ENCODE measurements at regions not wholly inside any gene's neighbourhood (a gene's known extent, or its start where the extent isn't known, plus 50 kb on each side); places are given as distances from the start of the nearest gene placed in this dataset.
"Not testable (repeated sequence)": the region's sequence is repeated elsewhere in the genome, so short reads cannot be mapped to it uniquely, and the experiment has no call there.

DNA sequence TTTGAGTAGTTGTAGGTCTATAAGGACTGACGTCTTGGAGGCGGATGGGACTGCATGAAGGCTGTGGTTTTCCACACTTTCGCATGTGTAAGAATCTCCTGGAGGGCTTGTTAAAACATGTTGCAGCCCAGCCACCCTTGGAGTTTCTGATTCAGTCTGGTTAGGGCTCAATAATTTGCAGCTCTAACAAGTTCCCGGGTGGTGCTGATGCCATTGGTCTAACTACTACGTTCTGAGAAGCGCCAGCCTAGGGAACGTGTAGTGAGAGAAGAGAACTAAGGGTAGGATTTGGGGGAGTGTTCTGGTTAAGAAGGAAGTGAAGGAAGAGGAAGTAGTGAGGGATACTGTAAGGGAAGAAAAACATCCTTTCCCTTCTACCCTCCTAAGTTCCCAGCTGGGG, 138.9 kb downstream of the LARP7 start:
- DNase-seq (ENCODE audit: low read depth in 3 of 3), result no peak

DNA sequence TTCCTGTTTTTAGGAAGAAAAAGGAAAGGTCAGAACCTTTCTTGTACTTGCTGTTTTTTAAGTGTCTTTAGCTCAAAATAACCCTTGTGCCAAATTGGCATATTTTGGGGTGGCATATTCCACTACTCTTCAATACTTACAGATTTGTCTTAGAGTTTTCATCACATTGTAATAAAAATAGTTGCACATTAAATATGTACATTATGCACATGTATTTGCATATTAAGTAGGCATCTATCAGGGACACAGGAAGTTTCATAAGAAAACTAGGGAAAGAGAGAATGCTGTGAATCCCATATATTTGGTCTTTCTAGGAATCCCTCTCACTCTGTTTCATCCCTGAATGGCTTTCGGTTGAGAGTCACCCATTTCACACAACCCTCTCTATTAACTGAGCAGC, 139.6 kb downstream of the LARP7 start:
- DNase-seq (ENCODE audit: low read depth in 3 of 3), result no peak

DNA sequence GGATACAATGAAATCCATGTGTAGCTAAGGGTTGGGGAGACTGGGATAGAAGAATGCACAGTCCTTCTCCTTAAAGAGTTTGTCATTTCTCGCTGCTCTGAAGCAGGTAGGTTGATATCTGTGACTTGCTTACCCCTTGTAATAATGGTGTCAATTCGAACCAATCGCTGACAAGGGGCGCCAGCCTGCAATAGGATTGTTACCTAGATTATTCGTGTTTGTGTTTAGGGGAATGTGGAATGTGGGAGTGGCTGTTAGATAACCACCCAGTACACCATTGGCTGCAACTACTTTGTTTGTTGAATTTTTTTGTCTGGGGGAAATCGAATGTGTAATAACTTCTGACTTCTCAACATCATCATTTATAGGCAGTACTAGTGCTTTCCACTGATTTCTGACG, 141.6 kb downstream of the LARP7 start:
- DNase-seq (ENCODE audit: low read depth in 3 of 3), result no peak

DNA sequence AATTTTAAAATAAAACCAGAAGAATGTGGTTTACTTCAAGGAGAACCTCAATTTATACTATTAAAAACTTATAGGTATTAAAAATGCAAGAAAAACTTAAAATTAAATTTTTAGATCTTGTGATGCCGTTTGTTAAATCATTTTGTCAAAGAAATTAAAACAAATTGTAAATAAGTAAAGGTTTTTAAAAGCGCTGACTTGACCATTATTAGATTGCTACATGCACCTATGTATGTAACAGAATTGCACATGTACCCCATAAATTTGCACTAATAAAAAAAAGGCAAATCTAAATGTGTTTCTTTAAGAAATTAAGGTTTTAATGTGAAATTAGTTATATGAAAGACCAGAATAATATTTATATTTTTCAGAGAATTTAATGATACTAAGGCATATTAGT, 156.1 kb downstream of the LARP7 start:
- DNase-seq (ENCODE audit: low read depth in 3 of 3), result no peak

DNA sequence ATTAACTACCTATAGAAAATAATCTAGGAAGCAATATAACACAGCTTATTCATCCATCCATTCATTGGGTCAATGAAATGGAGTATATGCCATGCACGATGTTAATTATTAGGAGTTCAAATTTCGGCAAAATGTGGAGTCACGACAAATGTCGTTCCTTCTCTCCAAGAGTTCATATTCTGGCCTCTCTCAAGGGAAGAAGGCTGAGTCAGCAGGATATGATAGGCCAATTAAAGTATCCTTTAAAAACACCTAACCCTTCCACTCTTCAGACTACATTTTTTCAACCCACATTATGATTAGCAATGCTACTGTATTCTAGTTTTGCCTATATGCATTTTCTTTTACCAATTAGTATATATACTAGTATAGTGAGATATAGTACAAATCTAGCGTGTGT, 163.1 kb downstream of the LARP7 start:
- no peak for DNase-seq (ENCODE audit: low read depth in 3 of 3)

DNA sequence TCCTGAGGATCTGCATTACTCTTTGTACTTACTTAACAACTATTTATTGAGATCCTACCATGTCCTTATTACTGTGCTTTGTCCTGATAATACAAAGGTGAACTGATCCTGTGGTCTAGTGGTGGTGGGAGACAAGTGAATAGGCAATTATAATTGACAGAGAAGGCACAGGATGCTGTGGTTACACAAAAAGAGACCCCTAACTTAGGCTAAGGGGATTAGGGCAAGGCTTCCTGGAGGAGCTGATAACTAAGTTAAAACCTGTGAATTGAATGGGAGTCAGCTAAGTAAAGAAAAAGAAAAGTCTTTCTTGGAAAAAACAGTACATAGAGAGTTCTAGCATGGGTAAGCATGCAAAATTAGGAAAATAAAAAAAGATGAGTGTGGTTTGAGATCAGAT, 164.4 kb downstream of the LARP7 start:
- no peak for DNase-seq (ENCODE audit: low read depth in 3 of 3)

DNA sequence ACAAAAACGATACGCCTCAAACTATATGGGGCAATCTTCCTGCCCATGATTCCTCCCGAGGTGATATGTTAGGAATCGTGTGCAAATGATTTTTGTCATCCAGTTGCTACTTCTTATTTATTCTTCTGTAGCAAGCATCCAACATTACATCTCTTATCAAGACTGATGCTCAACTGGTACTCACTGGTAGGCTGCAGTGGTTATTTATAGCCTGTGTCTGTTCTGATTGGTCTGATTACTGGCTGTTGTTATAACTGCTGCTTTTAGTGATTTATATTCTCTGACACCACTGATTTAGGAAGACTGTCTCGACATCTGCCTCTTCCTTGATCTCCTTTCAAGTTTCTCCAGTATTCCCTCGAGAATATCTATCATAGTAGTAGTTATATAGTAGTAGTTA, 165.8 kb downstream of the LARP7 start:
- DNase-seq (ENCODE audit: low read depth in 3 of 3), result no peak

DNA sequence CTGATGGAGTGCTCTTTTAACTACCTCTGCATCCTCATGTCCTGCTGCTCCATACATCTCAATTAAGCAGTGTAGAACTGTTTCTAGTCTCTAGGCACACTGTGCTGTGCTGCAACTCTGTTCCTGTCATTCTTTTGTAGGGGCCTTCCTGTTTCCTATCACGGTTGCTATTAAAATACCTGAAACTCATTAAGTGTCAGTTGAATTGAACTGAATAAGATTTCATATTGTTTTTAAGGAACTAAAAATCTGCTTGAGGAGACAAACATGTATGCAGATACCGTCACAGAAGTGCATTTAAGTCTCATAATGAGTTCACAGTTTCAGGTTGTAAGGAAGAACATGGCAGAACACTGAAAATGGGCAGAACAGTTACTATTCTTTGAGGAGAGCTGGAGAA, 170.1 kb downstream of the LARP7 start:
- DNase-seq (ENCODE audit: low read depth in 3 of 3), result no peak

DNA sequence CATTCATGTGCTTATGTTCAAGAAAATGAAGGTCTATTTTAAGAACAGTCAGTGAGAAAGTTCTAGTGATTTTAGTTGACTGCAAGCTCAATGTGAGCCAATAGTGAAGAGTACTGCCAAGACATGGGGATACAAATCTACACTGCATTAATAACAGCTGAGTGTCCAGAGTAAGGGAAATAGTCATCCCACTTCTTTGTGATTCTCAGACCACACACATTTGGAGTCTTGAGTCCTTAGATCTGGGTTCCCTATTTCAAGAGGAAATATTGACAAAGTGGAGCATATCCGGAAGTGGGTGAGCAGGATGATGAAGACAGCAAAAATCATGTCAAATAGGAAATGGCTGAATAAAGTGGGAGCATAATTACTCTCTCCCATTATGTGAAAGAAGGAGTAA, 171.1 kb downstream of the LARP7 start:
- no peak for DNase-seq (ENCODE audit: low read depth in 3 of 3)

DNA sequence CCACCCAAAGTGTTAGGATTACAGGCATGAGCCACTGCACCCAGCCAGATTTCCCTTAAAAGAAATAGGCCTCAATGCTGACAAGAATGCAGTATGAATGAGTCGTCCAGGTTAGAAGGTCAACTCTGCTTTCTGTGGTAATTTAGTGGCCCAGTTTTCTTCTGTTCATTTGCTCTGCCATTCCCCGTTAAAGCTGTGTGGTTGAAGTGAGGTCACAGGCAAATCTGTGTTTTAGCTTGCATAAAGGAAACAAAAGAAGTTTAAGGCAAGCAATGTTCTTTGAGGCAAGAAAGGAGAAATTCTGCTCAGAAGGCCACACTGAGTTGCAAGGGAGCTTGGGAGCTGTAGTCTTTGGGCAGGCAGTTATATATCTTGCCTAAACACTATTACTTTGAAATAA, 176.8 kb downstream of the LARP7 start:
- no peak for DNase-seq (ENCODE audit: low read depth in 3 of 3)

DNA sequence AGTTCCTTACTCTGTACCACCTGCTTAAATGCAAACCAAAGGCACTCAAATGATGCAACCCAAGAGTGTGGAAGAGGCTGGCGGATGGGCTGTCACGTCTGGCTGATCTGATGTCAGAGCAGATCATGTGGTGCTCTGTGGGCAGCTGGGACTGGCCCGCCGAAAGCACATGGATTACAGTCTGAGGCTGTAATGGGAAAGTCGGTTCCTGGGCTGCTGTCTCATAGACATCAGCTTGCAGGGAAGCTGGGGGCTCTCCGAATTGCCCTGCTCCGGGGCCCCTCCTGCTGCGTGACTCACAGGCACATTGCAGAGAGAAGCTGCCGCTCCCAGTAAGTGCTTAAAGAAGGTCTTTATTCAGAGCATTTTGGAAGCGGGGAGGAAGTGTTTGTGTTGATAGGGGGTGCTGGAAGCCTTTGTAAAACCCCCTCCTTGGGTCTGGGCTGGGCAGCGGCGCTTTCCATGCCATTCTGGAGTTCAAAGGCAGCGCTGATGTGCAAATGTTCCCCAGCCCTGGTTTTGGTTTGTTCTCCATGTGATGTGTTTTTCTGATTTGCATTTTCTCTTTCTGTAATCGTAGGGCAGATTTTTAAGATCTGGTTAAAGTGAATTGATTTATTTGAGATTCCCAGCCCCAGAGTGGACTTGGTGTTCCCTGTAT, 181.1 kb downstream of the LARP7 start:
- DNase-seq (ENCODE audit: low read depth in 3 of 3), result peak; percentile 9 to 53 (median 17)

DNA sequence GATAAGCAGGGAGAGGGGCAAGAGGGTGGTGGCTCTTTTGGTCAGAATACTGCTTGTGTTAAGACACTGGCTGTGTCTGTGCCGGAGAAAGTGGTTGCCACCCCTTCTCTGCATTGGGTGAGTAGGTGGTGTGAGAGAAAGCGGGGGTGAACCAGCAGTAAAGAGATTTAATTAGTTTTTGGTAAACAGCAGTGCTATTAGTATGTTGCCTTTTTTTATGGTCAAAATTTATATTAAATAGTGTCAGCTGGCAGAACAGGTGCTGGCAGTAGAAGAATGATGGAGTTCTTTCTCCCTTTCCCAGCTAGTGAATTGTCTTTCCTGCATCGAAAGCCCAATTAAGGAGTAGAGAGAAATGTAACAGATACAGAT, 181.6 kb downstream of the LARP7 start:
- DNase-seq (ENCODE audit: low read depth in 3 of 3), result no peak

DNA sequence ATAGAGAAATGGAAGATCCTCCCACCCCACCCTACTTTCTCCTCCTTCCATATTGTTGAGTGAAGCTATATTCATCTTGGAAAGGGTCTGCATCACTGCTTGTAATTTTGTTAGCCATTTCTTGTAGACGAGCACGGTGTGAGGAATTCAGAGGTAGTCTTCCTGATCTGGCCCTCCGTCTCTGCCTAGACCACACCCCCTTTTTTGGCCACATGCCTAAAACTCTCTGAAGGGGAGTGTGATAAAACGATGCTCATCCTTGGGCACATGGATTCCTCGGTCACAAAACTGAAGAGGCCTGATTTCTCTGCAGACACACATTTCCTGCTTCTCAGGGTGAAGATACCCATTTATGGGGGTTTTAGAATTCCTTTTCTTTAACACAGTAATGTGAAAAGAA, 182.8 kb downstream of the LARP7 start:
- DNase-seq (ENCODE audit: low read depth in 3 of 3), result no peak

DNA sequence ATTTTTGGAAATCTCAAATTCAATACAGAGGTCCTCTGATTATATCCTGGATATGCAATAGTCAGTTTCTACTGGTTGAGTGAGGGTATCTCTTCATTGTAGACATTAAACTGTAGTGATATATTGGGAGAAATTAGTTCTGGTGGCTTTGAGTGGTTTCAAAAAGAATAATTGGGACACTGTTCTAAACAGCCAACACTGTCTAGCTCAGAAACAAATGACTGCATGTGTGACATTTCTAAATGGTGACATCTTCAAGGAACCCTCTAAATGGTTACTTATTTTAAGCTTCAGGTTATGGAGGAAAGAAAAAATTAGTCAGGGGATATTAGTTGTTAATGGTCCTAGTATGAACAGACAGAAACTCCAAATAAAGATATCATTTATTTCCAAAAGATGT, 186.2 kb downstream of the LARP7 start:
- no peak for DNase-seq (ENCODE audit: low read depth in 3 of 3)

DNA sequence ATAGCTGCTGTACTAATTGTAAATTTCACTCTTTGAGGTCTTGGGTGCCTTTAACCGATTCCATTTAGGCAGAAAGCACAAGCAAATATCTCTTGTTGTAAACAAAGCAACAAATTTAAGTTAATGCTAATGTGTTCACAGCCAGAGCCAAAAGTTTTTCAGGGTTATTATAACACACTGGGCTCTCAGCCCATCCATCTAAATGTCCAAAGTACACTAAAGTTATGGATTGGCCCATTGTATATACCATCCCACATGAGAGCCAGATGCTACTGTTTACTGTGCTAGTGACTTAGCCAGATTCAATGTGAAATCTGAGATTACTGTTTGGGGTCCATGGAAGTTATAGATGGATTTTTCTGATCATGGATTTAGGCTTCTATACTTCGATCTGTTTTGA, 186.7 kb downstream of the LARP7 start:
- no peak for DNase-seq (ENCODE audit: low read depth in 3 of 3)

DNA sequence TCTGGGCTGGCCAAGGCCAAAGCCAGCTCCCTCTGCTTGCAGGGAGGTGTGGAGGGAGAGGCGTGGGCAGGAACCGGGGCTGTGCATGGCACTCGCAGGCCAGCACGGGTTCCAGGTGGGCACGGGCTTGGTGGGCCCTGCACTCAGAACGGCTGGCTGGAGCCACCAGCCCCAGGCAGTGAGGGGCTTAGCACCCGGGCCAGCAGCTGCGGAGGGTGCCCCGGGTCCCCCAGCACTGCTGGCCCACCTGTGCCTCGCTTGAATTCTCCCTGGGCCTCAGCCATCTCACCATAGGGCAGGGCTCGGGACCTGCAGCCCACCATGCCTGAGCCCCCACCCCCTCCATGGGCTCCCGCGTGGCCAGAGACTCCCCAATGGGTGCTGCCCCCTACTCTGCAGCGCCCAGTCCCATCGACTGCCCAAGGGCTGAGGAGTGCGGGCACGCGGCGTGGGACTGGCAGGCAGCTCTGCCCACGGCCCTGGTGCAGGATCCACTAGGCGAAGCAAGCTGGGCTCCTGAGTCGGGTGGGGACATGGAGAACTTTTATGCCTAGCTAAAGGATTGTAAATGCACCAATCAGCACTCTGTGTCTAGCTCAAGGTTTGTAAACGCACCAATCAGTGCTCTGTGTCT, 193.9 kb downstream of the LARP7 start:
- no peak for DNase-seq (ENCODE audit: low read depth in 3 of 3)

DNA sequence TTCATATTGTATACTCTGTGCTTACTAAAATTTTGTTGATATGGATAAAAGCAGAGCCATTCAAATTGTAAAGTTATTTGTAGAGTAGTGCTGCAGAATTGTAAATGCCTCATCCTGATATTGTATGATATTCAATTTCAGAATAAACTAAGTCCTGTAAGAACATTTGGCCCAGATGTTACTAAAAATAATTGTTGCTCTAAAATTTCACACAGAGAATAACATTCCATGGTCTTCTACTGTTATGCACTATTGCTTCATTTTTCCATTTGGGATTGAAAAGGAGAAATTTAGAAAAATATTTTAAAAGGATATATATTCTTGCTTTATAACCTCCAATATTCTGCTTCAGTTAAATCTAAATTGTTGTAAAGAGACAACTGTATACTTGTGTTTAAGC, 195.6 kb downstream of the LARP7 start:
- DNase-seq (ENCODE audit: low read depth in 3 of 3), result no peak

DNA sequence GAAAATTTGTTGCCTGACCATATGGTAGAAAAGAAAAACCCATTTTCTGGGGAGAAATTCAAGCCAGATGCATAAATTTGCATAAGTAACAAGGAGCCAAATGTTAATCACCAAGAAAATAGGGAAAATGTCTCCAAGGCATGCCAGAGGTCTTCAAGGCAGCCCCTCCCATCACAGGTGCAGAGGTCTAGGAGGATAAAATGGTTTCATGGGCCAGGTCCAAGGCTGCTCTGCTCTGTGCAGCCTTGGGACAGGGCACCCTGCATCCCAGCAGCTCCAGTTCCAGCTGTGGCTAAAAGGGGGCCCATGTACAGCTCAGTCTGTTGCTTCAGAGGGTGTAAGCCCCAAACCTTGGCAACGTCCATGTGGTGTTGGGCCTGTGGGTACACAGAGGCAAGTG, 200.0 kb downstream of the LARP7 start:
- DNase-seq (ENCODE audit: low read depth in 3 of 3), result no peak

DNA sequence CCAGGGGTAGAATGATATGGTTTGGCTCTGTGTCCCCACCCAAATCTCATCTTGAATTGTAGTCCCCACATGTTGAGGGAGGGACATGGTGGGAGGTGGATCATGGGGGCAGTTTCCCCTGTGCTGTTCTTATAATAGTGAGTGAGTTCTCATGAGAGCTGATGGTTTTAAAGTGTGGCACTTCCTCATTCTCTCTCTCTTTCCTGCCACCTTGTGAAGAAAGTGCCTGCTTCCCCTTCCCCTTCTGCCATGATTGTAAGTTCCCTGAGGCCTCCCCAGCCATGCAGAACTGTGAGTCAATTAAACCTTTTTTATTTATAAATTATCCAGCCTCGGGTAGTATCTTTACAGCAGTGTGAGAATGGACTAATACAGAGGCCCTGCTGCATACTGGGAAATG, 201.1 kb downstream of the LARP7 start:
- DNase-seq (ENCODE audit: low read depth in 3 of 3), result not testable (repeated sequence)

DNA sequence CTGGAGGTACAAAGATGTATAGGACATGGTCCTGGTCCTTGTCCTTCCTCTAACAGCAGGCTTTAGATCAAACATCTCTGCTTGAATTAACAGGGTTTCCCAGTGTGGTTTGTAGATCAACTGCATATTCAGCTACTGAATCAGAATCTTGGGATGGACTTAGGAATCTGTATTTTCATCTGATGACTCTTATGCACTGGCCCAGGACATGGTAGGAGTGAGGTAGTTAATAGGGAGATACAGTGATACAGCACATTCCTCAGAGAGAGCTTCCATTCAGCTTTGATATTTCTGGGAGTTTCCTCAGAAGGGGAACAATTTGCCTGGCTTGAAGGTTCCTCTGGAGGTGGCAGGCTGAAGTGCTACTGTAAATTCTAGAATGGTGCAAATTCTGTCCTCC, 203.1 kb downstream of the LARP7 start:
- DNase-seq (ENCODE audit: low read depth in 3 of 3), result no peak

DNA sequence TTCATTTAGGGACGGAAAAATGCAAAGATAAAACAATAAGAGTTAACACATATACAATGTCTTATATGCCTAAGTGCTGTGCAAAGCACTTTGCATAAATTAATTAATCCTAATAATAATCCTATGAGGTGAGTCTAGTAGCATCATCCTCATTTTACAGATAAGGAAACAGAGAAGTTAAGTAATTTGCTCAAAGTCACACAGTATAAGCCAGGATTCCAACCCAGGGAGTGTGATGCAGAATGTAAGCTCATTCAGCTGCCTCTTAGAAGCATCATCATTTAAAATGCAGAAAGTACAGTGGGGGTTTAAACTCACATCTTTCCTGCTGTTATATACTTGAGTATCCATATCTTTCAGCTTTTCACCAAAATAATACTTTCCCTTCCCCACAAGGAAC, 203.7 kb downstream of the LARP7 start:
- no peak for DNase-seq (ENCODE audit: low read depth in 3 of 3)

DNA sequence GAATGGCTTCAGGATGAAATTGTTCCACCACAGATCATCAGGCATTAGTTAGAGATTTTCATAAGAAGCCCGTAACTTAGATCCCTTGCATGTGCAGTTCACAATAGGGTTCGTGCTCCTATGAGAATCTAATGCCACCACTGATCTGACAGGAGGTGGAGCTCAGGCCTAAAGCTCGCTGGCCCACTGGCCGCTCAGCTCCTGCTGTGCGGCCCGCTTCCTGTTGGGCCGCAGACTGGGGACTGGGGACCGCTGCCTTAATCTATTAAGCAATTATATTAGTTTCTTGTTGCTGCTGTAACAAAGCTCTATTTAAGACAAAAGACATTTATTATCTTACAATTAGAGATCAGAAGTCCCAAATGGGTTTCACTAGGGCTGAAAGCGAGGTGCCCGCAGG, 205.6 kb downstream of the LARP7 start:
- no peak for DNase-seq (ENCODE audit: low read depth in 3 of 3)

DNA sequence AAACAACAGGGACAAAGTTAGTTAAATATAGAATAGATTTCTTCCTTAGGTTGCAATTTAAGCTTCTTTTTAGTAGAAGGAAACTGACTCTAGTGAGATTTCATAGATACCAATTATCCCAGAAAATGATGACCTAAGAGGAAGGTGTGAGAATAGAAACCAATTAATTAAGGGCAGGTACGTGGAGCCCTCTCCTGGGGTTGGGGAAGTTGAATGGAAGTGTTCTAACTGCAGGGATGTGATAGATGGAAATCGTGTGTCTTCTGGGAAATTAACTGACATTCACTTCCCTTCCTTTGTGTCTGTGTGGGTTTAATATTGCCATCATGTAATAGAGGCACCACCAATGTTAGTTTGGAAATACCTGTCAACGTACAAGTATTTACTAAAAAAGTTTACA, 204.1 kb upstream of the ANK2 start:
- no peak for DNase-seq (ENCODE audit: low read depth in 3 of 3)

DNA sequence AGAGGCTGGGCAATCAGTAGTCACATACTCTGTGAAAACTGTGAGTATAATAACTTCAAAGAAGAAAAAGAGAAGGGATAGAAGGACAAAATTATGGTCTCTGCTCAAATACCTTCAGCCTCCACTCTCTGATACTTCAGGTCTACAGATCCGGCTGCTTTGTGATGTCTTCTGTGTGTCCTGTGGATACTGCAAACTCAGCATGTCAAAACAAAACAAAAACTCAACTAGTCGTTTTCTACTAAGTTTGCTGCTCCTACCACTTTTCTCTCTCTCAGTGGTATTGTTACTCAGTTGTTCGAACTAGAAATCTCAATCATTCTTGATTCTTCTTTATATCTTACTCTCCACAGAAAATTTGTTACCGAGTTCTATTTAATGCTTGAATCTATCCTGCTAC, 202.4 kb upstream of the ANK2 start:
- DNase-seq (ENCODE audit: low read depth in 3 of 3), result no peak
